ENCODE measurements at regions not wholly inside any gene's neighbourhood (a gene's known extent, or its start where the extent isn't known, plus 50 kb on each side); places are given as distances from the start of the nearest gene placed in this dataset.

DNA sequence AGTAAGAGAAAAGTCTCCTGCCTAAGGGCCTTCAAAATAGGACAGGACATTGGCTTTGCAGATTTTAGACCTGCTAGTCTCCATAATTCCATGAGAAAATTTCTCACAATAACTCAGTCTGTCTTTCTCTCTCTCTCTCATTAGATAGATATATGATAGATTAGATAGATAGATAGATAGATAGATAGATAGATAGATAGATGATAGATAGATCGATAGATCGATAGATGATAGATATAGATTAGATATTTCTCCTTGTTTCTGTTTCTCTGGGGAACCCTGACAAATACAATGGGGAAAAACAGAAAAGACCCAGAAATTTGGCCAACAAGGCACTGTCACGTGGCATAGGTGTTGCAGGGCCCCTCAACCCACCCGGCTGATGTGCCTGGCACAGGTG is 84.4 kb upstream of the ALDH1B1 start (continued):
- TF ChIP-seq, protein P1, sequence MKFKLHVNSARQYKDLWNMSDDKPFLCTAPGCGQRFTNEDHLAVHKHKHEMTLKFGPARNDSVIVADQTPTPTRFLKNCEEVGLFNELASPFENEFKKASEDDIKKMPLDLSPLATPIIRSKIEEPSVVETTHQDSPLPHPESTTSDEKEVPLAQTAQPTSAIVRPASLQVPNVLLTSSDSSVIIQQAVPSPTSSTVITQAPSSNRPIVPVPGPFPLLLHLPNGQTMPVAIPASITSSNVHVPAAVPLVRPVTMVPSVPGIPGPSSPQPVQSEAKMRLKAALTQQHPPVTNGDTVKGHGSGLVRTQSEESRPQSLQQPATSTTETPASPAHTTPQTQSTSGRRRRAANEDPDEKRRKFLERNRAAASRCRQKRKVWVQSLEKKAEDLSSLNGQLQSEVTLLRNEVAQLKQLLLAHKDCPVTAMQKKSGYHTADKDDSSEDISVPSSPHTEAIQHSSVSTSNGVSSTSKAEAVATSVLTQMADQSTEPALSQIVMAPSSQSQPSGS (IDR thresholded peaks at IDR 0.05; ENCODE audit: low read length), result no peak
- no peak for TF ChIP-seq KDM1A (IDR thresholded peaks at IDR 0.05; ENCODE audit: borderline replicate concordance, low read length)
- no peak for TF ChIP-seq MAFK (IDR thresholded peaks at IDR 0.05; ENCODE audit: low read depth, low read length)
- TF ChIP-seq SP4 (IDR thresholded peaks at IDR 0.05; ENCODE audit: low read length), result no peak
- no peak for TF ChIP-seq SIRT6 (IDR thresholded peaks at IDR 0.05; ENCODE audit: low read length)
- no peak for TF ChIP-seq SIX5 (IDR thresholded peaks at IDR 0.05; ENCODE audit: low read depth, low read length)

All from H1 (cell line).